ENCODE measurements at regions not wholly inside any gene's neighbourhood (a gene's known extent, or its start where the extent isn't known, plus 50 kb on each side); places are given as distances from the start of the nearest gene placed in this dataset.

DNA sequence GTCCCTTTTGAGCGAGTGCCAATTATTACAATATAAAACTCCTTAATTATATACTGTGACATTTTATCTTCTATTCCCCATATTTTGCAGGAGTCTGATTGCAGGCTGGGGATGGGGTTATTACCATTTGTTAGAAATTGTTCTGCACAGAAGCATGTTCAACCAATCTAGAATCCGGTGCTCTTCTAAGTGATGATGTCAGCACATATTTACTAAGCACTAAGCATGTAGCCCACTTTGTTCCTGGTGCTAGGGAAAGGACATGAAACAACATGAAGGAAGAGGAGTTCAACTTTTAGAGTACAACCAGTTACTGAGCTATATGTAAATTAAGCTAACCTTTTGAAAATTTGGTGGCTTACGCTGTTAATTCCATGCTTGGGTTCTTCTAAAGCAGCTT, 52.8 kb upstream of the IL1RAPL2 start:
- no peak overlapping the region for H3K4me3 ChIP-seq (ENCODE audit: control insufficient read depth, low read depth, low read length)
- no peak for DNase-seq (ENCODE audit: low read depth)
- TF ChIP-seq, protein P1, sequence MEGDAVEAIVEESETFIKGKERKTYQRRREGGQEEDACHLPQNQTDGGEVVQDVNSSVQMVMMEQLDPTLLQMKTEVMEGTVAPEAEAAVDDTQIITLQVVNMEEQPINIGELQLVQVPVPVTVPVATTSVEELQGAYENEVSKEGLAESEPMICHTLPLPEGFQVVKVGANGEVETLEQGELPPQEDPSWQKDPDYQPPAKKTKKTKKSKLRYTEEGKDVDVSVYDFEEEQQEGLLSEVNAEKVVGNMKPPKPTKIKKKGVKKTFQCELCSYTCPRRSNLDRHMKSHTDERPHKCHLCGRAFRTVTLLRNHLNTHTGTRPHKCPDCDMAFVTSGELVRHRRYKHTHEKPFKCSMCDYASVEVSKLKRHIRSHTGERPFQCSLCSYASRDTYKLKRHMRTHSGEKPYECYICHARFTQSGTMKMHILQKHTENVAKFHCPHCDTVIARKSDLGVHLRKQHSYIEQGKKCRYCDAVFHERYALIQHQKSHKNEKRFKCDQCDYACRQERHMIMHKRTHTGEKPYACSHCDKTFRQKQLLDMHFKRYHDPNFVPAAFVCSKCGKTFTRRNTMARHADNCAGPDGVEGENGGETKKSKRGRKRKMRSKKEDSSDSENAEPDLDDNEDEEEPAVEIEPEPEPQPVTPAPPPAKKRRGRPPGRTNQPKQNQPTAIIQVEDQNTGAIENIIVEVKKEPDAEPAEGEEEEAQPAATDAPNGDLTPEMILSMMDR (conservative IDR thresholded peaks at IDR 0.05; ENCODE audit: control insufficient read depth, insufficient read depth, low read depth, low read length) = no peak

DNA sequence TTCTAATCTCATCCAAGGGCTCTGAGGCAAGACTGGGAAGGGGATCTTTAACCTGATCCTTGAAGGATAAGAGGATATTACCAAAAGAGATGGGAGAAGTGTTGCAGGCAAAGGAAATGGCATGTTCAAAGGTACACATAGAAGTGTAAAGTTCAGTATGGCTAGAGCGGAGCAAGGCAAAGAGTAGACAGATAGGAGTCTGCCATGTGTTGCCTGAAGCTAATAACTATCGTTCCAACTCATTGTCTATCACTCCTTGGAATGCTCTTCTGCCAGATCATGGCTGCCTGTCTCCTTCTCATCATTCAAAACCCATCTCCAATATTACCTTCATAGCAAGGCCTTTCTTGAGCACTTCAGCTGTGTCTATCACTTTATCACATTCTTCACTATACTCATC, 55.2 kb upstream of the IL1RAPL2 start:
- no peak for DNase-seq (ENCODE audit: low read depth)
- TF ChIP-seq, protein P1 (conservative IDR thresholded peaks at IDR 0.05; ENCODE audit: control insufficient read depth, insufficient read depth, low read depth, low read length) = no peak
- no peak overlapping the region for H3K4me3 ChIP-seq (ENCODE audit: control insufficient read depth, low read depth, low read length)

- H3K4me3 ChIP-seq (ENCODE audit: control insufficient read depth, low read depth, low read length) = no peak overlapping the region
- no peak for DNase-seq (ENCODE audit: low read depth)
- TF ChIP-seq, protein P1 (conservative IDR thresholded peaks at IDR 0.05; ENCODE audit: control insufficient read depth, insufficient read depth, low read depth, low read length) = no peak
These were observed 63.5 kb upstream of the IL1RAPL2 start for GRCh38 chrX:104502460-104502859.

- TF ChIP-seq, protein P1 (conservative IDR thresholded peaks at IDR 0.05; ENCODE audit: control insufficient read depth, insufficient read depth, low read depth, low read length) = no peak
- DNase-seq (ENCODE audit: low read depth) = peak; percentile 1
These were observed 77.2 kb upstream of the IL1RAPL2 start for GRCh38 chrX:104488811-104489210.

DNA sequence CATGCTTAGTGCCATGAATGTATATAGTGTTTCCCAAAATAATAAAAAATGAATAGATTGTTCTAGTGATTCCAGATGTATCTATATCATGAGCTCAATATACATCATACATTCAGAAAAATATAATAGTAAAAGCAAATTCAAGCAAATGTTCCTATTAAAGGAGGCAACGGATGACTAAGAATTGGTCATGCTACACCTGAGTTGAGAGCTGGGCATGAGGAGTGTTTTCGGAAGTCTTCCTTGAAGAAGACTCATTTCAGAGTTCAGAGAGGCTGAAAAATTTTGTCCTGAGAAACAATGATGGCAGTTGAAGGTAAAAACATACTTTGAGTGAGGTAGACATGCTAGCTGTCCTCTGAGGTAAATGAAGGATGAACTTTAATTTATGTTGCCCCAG, 79.3 kb upstream of the IL1RAPL2 start:
- TF ChIP-seq, protein P1 (conservative IDR thresholded peaks at IDR 0.05; ENCODE audit: control insufficient read depth, insufficient read depth, low read depth, low read length) = no peak
- H3K4me3 ChIP-seq (ENCODE audit: control insufficient read depth, low read depth, low read length) = no peak overlapping the region
- DNase-seq (ENCODE audit: low read depth) = no peak

More at GRCh38 chrX:104488811-104489210, 77.2 kb upstream of the IL1RAPL2 start:
- H3K4me3 ChIP-seq (ENCODE audit: control insufficient read depth, low read depth, low read length) = no peak overlapping the region

DNA sequence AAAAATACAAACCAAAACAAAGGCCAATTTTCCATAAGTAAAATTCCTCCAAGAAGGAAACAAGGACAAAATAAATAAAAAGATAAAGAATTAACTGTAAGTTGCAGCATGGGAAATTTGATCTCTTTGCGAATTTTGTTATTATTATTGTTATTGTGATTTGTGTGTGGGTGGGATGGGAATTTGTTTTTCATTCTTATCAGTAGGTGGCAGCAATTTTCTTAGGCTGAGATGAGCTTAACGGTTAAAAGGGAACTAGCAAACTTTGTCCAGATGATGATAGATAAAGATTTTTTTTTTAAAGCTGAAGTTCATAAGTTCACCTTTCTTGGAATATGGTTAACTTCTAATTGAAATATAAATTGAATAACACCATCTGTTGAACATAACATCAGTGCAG, 83.2 kb upstream of the IL1RAPL2 start:
- TF ChIP-seq, protein P1 (conservative IDR thresholded peaks at IDR 0.05; ENCODE audit: control insufficient read depth, insufficient read depth, low read depth, low read length) = peak; percentile 39
- DNase-seq (ENCODE audit: low read depth) = peak; percentile 4

DNA sequence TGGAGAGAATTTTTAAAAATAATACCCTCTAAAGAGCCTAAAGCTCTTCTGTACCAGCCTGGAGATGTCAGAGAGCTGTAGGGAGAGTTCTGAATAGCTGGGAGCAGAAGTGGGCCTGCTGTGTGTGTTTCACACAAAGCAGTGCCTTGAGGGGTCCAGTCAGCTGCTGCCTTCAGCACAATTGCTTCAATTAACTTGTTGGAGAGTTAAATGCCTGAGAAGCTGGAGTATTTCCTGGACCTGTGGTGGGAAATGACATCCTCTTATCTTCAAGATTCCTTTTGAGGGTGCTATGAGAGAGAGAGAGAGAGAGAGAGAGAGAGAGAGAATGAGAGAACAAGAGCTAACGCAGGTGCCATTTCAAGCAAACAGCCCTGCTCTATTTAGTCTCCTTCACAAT, 96.2 kb upstream of the IL1RAPL2 start:
- H3K4me3 ChIP-seq (ENCODE audit: control insufficient read depth, low read depth, low read length) = no peak overlapping the region
- TF ChIP-seq, protein P1 (conservative IDR thresholded peaks at IDR 0.05; ENCODE audit: control insufficient read depth, insufficient read depth, low read depth, low read length) = no peak
- no peak for DNase-seq (ENCODE audit: low read depth)

More for the DNA sequence above, 83.2 kb upstream of the IL1RAPL2 start:
- H3K4me3 ChIP-seq (ENCODE audit: control insufficient read depth, low read depth, low read length) = no peak overlapping the region

Measured in fibroblast of mammary gland (primary cell).